ENCODE measurements at regions not wholly inside any gene's neighbourhood (a gene's known extent, or its start where the extent isn't known, plus 50 kb on each side); places are given as distances from the start of the nearest gene placed in this dataset.

- Histone ChIP-seq H3K27me3 (ENCODE audit: control insufficient read depth in 1 of 2, insufficient read depth in 2 of 2, low read length in 2 of 2) (no peaks in the 10 kb centered on the region), H3K4me2 (ENCODE audit: low read depth, low read length) (no peak overlapping the region), H3K4me1 (ENCODE audit: insufficient read depth, low read length) (no peaks in the 10 kb centered on the region), H3K9me3 (ENCODE audit: low read length) (peaks cover 30% of the 10 kb centered on the region), H4K20me1 (ENCODE audit: insufficient read depth, low read length) (no peaks in the 10 kb centered on the region), H3K79me2 (ENCODE audit: insufficient read depth, low read length) (no peaks in the 10 kb centered on the region), H2AFZ (ENCODE audit: low read length) (no peak overlapping the region), H3K27ac (ENCODE audit: extremely low read length, insufficient read depth, low read length) (no peak overlapping the region), H3K9ac (ENCODE audit: insufficient read depth, low read depth, low read length) (no peak overlapping the region), H3K4me3 (replicated peaks in 1 of 3; ENCODE audit: insufficient read depth in 1 of 3, low read depth in 2 of 3, low read length in 3 of 3) (no peak overlapping the region), H3K36me3 (replicated peaks in 1 of 2; ENCODE audit: control insufficient read depth in 1 of 2, insufficient read depth in 2 of 2, low read length in 2 of 2) (no peaks in the 10 kb centered on the region)
- no TSS peak for BruUV-seq (replicated peaks)
- 0% methylated on average over 1 of the region's 3 CpGs for WGBS (ENCODE audit: low lambda C conversion rate)
- ATAC-seq = no peak
- ChIA-PET POLR2A (no interaction called here), CTCF (ENCODE audit: low intra/inter-chr PET ratio, low total read pairs) (no interaction called here)
- FAIRE-seq = no peak
- intact Hi-C loops (cut with micrococcal nuclease; ENCODE audit: unreplicated experiment) = no loop called here
- in situ Hi-C loops (cut with HindIII; ENCODE audit: extremely low pct_ligation_motif_present, low pct_unique_long_range_greater_than_20kb) = no loop called here
- no peak for DNase-seq (ENCODE audit: low spot score)
- no peak for TF ChIP-seq ZNF382 (CRISPR knock-in tag; IDR thresholded peaks at IDR 0.05; ENCODE audit: borderline replicate concordance)
- no peak for TF ChIP-seq MAFK (conservative IDR thresholded peaks at IDR 0.05 in 1 of 2, IDR thresholded peaks at IDR 0.05 in 1 of 2; ENCODE audit: low read length in 2 of 2)
- no peak for TF ChIP-seq HIVEP1 (CRISPR knock-in tag; IDR thresholded peaks at IDR 0.05)
- no peak for TF ChIP-seq PAX8 (CRISPR knock-in tag; IDR thresholded peaks at IDR 0.05; ENCODE audit: borderline replicate concordance)
- TF ChIP-seq ZKSCAN1 (IDR thresholded peaks at IDR 0.05; ENCODE audit: low read length) = no peak
- TF ChIP-seq TFDP2 (CRISPR knock-in tag; IDR thresholded peaks at IDR 0.05) = no peak
- no peak for TF ChIP-seq CTCF (CRISPR knock-in tag; IDR thresholded peaks at IDR 0.05)
- no peak for TF ChIP-seq TRIM24 (CRISPR knock-in tag; IDR thresholded peaks at IDR 0.05)
- no peak for TF ChIP-seq ZNF17 (CRISPR knock-in tag; IDR thresholded peaks at IDR 0.05)
Observed at GRCh38 chrX:82370978-82371646, 1137.0 kb upstream of the POU3F4 start.
